Gastrocnemius medialis (tissue), 4 donors: ENCODE measurements at regions not wholly inside any gene's neighbourhood (a gene's known extent, or its start where the extent isn't known, plus 50 kb on each side); places are given as distances from the start of the nearest gene placed in this dataset.

Source experiments
- ATAC-seq, 2 donors: fragments of 150-250 bp; one replicate each; pipeline ENCODE4 v1.9.1; 2016
- DNase-seq, 2 donors: peaks; one replicate each; pipeline ENCODE4 v3.0.0-alpha.2; 2019
- H3K27ac ChIP-seq, 4 donors: fragments of 200-600 bp; sonication (generic); 1 replicate in 1 of 4; 2 replicates in 3 of 4; pipeline ENCODE4 v1.5.1; 2016 to 2018; ENCODE audit warnings: mild to moderate bottlenecking in 2 of 4, moderate library complexity in 1 of 4
- H3K27me3 ChIP-seq, 3 donors: fragments of 200-600 bp; sonication (generic) in 2 of 3; 1 replicate in 1 of 3; 2 replicates in 2 of 3; pipeline versions ENCODE4 v1.5.1 to v1.6.0; 2016 to 2019; ENCODE audit warnings: mild to moderate bottlenecking in 1 of 3, moderate library complexity in 1 of 3
- H3K36me3 ChIP-seq, 2 donors: fragments of 200-600 bp; sonication (generic) in 1 of 2; one replicate each; pipeline ENCODE4 v1.5.1; 2017 to 2018
- H3K4me1 ChIP-seq, 2 donors: fragments of 200-600 bp; sonication (generic) in 1 of 2; one replicate each; pipeline ENCODE4 v1.5.1; 2016 to 2017; ENCODE audit warnings: mild to moderate bottlenecking in 2 of 2
- H3K4me3 ChIP-seq, 4 donors: fragments of 200-600 bp; sonication (generic) in 3 of 4; 1 replicate in 1 of 4; 2 replicates in 3 of 4; pipeline ENCODE4 v1.5.1; 2016 to 2019; ENCODE audit warnings: mild to moderate bottlenecking in 2 of 4
- H3K9me3 ChIP-seq, 3 donors: fragments of 200-600 bp; sonication (generic) in 2 of 3; 1 replicate in 1 of 3; 2 replicates in 2 of 3; pipeline ENCODE4 v1.5.1; 2016 to 2019
- CTCF ChIP-seq, 5 experiments: fragments of 450-650 bp in 3 of 5; fragments of 200-600 bp in 2 of 5; sonication (generic) in 2 of 5; IDR thresholded peaks in 4 of 5; conservative IDR thresholded peaks in 1 of 5; 1 replicate in 4 of 5; 2 replicates in 1 of 5; pipeline ENCODE4 v1.5.1; 2016 to 2019; ENCODE audit warnings: antibody characterized with exemption in 5 of 5, mild to moderate bottlenecking in 3 of 5, moderate library complexity in 3 of 5
- POLR2A ChIP-seq, 2 donors: fragments of 450-650 bp; IDR thresholded peaks; one replicate each; pipeline ENCODE4 v1.6.1; 2017; ENCODE audit warnings: antibody characterized with exemption in 2 of 2, mild to moderate bottlenecking in 2 of 2, moderate library complexity in 2 of 2
- in situ Hi-C, 4 donors: fragments of 200-750 bp; cut with MboI; loops; one replicate each; pipeline versions ENCODE4 v1.15.0 to v1.8.0; 2017; ENCODE audit warnings: low sequenced_read_pairs in 4 of 4
- intact Hi-C: fragments of 100-400 bp; cut with DNase I; formaldehyde crosslinking; loops from one replicate; pipeline ENCODE4 v1.15.1; 2023; ENCODE audit warnings: low total_unique reads

GRCh38 chr17:74008196-74008595, 195.3 kb upstream of the RPL38 start:
- no peak for TF ChIP-seq POLR2A (IDR thresholded peaks at IDR 0.05)
- no peak for TF ChIP-seq CTCF (IDR thresholded peaks at IDR 0.05 in 4 of 5, conservative IDR thresholded peaks at IDR 0.05 in 1 of 5)
- in situ Hi-C loops (no loop called here), intact Hi-C loops (no loop called here)
- H3K4me1 ChIP-seq = no peaks in the 10 kb centered on the region
- no peak for ATAC-seq
- H3K27ac ChIP-seq = no peak overlapping the region
- H3K27me3 ChIP-seq = peaks cover 3 to 29% (median 6%) of the 10 kb centered on the region in 3 donors
- no peaks in the 10 kb centered on the region for H3K36me3 ChIP-seq
- no peak overlapping the region for H3K4me3 ChIP-seq
- H3K9me3 ChIP-seq = no peaks in the 10 kb centered on the region
- no peak for DNase-seq

- H3K27ac ChIP-seq = no peak overlapping the region
- H3K36me3 ChIP-seq = no peaks in the 10 kb centered on the region
- no peak for TF ChIP-seq POLR2A (IDR thresholded peaks at IDR 0.05)
- TF ChIP-seq CTCF (IDR thresholded peaks at IDR 0.05 in 4 of 5, conservative IDR thresholded peaks at IDR 0.05 in 1 of 5) = no peak
- no peaks in the 10 kb centered on the region for H3K4me1 ChIP-seq
- DNase-seq (no peak), ATAC-seq (no peak)
- intact Hi-C loops = no loop called here
- in situ Hi-C loops = no loop called here
- H3K27me3 ChIP-seq = peaks cover 3 to 29% (median 6%) of the 10 kb centered on the region in 3 donors
- H3K4me3 ChIP-seq = no peak overlapping the region
- no peaks in the 10 kb centered on the region for H3K9me3 ChIP-seq
Measured at GRCh38 chr17:74009056-74009625, 194.3 kb upstream of the RPL38 start.

- Histone ChIP-seq H3K27me3 (peaks cover 0 to 29% (median 3%) of the 10 kb centered on the region in 3 donors), H3K9me3 (no peaks in the 10 kb centered on the region), H3K4me1 (no peaks in the 10 kb centered on the region), H3K4me3 (no peak overlapping the region), H3K27ac (no peak overlapping the region), H3K36me3 (no peaks in the 10 kb centered on the region)
- no peak for TF ChIP-seq CTCF (IDR thresholded peaks at IDR 0.05 in 4 of 5, conservative IDR thresholded peaks at IDR 0.05 in 1 of 5)
- in situ Hi-C loops = no loop called here
- no peak for ATAC-seq
- intact Hi-C loops = no loop called here
- DNase-seq = no peak
Measured at GRCh38 chr17:74010903-74011302, 192.6 kb upstream of the RPL38 start.

- Histone ChIP-seq H3K27me3 (peaks cover 0 to 21% (median 0%) of the 10 kb centered on the region in 3 donors), H3K36me3 (no peaks in the 10 kb centered on the region), H3K9me3 (no peaks in the 10 kb centered on the region), H3K4me1 (no peaks in the 10 kb centered on the region), H3K27ac (no peak overlapping the region), H3K4me3 (no peak overlapping the region)
- in situ Hi-C loops (no loop called here), intact Hi-C loops (no loop called here)
- no peak for ATAC-seq
- TF ChIP-seq CTCF (IDR thresholded peaks at IDR 0.05 in 4 of 5, conservative IDR thresholded peaks at IDR 0.05 in 1 of 5) = no peak
- no peak for TF ChIP-seq POLR2A (IDR thresholded peaks at IDR 0.05)
- no peak for DNase-seq
Measured at GRCh38 chr17:74011966-74012365, 191.5 kb upstream of the RPL38 start.

GRCh38 chr17:74012465-74012864, 191.0 kb upstream of the RPL38 start:
- in situ Hi-C loops = no loop called here
- no peaks in the 10 kb centered on the region for H3K36me3 ChIP-seq
- peaks cover 0 to 21% (median 0%) of the 10 kb centered on the region in 3 donors for H3K27me3 ChIP-seq
- H3K4me3 ChIP-seq = no peak overlapping the region
- no peaks in the 10 kb centered on the region for H3K9me3 ChIP-seq
- H3K4me1 ChIP-seq = no peaks in the 10 kb centered on the region
- DNase-seq (no peak), ATAC-seq (no peak)
- H3K27ac ChIP-seq = no peak overlapping the region
- intact Hi-C loops = no loop called here
- TF ChIP-seq POLR2A (IDR thresholded peaks at IDR 0.05) = no peak
- no peak for TF ChIP-seq CTCF (IDR thresholded peaks at IDR 0.05 in 4 of 5, conservative IDR thresholded peaks at IDR 0.05 in 1 of 5)
